NOMO-1 (cell line): ENCODE measurements at regions not wholly inside any gene's neighbourhood (a gene's known extent, or its start where the extent isn't known, plus 50 kb on each side); places are given as distances from the start of the nearest gene placed in this dataset.
A peak's percentile ranks its signal among the peaks of the same experiment; 100 is the strongest.

Experiments
- DNase-seq, 2 experiments: peaks; one replicate each; lab custom pipeline; 2025; ENCODE audit not compliant: unreplicated experiment in 2 of 2; lab: John Stamatoyannopoulos, UW

DNA sequence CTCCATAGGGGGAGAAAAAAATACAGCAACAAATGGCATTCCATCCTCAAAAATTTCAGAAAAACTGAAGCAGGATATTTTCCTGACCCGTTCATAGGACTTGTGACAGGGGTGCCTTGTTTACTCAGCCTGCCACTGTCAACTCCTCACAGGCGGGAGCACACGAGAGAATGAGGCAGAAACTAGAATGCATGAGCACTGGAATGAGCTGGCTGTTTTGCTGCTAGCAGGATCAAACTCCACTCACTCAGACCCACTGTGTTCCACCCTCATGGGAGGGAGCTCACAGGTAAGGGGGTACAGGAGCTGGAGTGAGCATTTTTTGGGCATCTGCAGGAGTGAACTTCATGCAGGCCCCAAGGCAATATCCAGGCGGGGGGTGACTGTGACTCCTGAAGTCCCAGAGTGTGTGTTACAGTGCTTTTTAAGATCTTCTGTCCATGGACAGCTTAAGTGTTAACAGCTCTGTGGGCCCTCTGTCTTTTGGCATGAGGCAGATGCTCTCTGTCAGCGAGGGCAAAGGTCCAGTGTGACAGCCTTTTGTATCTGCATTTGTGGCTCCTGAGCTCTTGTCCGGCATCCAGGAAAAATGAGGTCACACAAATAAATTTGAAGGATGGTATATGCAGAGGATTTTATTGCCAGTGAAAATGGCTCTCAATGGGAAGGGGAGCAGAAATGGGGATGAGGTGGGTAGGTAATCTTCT lies 905.7 kb upstream of the TENM4 start:
- no peak for DNase-seq

DNA sequence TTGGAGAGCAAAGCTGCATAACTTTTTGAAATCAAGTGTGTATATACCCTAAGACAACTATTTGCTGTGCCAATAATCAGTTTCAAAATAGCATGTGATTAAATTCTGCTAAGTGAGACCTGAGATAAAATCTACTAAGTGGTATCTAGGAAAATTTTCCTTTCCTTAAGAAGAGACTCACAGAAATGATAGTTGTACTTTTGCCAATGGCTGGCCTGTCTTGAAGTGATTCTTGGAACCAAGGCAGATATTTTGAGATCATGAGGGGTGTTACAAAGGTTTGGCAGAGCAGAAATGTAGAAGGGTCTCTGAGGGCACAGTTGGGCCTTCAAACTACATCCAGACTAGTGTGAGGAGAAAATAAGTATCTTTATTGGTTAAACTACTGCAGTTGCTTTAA lies 902.6 kb upstream of the TENM4 start:
- no peak for DNase-seq

DNA sequence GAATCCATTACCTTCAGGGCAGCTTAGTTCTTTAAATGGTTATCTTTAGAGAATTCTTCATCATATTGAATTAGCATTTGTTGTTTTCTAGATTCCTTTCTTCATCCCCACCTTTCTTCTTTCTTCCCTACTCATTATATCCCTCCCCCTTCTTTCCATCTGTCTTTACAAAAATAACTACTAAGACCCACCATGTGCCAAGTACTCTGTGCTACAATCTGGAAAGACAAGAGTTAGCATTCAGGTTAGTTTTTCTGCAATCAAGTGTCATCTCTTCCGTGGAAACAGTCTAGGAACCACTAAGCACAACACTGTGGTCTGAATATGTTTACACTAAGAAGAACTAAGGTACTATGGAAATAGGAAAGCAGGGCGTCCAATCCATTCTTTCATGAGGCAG lies 897.4 kb upstream of the TENM4 start:
- DNase-seq: no peak

DNA sequence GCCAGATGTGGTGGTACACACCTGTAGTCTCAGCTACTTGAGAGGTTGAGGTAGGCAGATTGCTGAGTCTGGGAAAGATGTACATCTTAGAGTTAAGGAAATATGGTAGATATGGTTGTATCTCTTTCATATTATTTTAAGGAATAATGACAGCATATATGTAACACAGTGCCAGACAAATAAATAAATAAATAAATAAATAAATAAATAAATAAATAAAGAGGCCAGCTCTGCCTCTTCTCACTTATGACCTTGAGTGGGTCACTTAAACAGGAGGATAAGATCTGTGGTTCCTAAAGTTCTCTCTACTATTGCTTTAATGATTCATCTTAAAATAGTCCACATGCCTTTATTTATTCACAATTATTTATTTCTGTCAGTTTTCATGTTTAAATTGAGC lies 890.9 kb upstream of the TENM4 start:
- no peak for DNase-seq

DNA sequence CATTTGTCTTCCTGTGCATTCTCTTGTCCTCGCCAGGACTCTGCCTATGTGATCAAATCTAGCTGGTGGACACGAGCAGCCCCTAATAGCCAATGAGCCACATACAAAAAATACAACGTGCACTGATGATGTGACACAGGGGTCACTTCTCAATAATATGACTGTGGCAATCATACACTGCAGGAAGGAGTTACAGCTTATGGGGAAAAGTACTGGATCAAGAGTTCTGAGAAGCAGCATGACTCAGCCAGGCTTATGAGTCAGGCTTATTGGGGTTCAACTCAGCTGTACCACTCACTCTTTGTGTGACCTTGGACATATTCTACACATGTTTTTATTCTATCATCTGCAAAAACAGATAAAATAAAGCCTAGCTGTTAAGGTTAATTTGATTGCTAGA lies 889.4 kb upstream of the TENM4 start:
- no peak for DNase-seq

DNA sequence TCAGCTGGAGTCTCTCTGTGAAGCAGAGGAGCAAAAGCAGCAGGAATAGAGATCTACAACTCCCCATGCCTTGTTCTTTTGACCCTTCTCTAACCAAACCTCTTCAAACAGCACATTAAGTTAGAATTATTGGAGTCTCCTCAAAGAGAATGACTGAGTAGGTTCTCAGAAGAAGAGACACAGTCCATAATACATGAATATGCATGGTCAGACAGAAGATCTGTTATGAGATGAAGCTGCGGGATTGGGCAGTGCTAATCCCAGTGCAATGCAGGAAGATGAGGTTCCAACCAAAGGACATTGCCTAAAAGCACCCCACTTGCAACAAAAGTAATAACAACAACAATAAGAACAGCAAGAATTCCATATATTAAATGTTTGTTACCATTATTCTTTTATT lies 887.9 kb upstream of the TENM4 start:
- no peak for DNase-seq

DNA sequence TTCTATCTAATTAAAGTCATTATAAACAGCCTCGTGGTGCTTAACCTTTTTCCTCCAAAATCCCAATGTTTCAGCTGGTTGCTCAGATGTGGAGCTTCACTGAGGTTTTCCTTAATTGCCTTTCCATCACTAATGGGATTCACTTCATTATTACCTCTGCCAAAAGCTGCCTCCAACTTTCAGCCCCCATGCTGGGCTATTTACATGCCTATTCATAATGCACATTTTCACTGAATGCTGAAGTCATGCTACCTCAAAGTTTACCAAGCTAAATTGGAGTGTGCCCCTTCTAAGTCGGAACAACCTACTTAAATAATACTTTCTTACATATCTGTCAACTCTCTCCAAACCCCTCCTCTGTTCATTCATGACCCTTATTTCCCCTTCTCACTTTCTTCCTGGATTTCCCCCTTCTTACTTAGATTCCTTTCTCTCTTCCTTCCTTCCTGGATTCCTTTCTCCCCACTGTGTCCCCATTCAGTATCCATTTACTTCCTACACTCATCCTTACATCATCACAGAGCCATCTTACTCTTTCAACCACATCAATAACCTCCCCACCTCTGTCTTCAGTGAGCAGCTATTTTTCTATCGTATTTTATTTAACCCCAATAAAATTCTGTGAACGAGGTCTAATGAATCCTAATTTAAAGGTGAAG lies 887.3 kb upstream of the TENM4 start:
- no peak for DNase-seq

DNA sequence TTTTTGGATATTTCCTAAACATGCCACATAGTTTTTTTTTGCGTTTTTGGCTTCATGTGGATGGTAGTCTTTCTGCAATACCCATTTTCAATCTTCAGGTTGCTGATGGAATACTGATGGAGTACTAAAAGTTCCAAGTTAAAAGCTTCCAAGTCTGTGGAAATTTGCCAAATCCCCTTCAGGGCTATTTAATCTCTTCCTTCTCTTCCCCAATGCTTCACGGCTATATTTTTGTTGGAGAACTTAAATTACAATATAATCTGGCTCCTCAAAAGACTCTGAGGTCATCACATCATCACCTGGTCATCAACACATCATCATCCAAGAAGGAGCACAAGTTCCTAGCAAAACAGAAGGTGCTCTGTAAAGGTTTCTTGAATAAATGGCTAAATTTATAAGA lies 881.0 kb upstream of the TENM4 start:
- no peak for DNase-seq

DNA sequence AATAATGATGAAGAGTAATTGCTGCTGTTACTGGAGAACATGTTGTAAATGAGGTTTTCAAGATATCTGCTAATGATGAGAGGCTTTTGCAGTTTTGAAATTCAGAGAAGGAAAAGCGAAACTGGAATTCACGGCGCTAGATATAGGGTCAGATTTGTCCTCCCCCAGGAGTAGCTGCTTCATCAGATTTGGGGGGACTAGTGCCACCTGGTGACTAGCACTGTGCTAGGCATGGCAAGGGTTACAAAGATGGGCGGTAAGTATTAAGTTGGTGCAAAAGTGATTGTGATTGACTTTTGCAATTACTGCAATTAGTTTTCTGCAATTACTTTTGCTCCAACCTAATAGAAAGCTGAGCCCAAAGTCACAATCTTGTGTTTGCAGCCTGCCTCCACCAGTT lies 879.9 kb upstream of the TENM4 start:
- DNase-seq: peak; percentile 29 to 31

DNA sequence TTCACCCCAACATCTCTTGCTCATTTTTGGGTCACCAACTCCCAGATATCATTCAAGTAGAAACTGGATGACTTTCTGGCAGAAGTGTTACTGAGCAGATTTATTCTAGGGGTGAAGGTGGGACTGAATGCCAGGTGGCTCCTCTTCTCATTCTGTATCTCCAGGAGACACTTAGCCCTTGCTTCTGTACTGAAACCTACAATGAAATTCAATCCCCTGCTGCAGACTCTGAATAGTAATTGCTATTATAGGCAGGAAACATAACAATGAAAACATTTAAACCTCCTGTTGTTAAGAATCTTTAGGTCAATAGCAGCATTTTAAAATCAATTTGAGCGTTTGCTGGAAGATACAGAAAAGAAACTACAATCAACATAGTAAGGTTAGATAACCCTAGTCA lies 879.4 kb upstream of the TENM4 start:
- no peak for DNase-seq

DNA sequence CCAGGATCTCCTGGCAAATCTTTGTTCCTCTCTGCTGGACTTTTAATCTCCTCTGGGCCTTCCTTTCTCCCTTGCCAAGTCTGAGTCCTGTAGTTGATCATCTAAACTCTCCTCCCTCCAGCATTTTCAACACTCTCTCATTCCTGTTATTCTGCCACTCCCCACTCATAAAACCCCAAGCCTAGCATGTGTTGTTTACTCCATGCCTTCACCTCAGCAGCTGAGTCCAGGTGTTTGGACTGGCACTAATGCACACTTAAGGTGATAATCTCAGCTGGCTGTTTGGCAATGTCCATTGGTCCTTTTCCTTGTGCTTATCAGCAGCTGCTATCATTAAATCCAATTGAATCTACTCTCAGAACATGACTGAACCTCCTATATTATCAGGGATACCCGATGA lies 876.8 kb upstream of the TENM4 start:
- DNase-seq: no peak

DNA sequence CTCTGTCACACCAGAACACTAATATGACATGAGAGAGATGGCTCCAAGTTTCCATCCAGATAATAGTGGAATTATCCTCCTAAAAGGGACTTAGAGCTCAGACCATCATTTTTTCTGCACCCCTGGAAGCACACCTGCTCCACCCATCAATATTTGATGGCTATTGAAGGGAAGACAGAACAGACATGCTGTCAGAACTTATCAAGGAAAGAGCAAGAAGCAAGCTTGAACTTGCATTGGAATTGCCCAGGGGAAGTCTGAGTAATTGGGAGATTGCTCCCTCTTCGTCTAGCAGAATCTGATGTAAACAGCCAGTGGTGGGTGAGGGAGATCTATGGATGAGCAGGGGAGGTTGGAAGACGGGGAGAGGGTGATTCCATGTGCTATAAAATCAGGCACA lies 874.4 kb upstream of the TENM4 start:
- no peak for DNase-seq

DNA sequence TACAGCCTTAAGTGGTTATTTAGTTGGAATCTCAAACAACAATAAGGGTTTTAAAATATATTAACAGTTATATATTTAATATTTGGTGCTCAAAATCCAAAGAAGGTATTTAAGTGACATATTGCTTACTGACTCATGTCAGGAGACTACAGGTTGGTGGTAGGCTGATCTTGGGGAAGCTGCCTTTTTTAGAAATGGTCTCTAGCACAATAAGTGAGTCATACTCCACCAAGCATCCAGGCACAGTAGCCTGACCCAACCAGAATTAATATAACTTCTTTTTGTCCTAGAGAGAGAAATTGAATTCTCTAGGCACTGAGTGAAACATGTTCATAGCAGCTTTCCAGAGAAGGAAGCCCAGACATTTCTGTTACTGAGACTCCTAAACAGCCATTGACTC lies 868.5 kb upstream of the TENM4 start:
- no peak for DNase-seq

DNA sequence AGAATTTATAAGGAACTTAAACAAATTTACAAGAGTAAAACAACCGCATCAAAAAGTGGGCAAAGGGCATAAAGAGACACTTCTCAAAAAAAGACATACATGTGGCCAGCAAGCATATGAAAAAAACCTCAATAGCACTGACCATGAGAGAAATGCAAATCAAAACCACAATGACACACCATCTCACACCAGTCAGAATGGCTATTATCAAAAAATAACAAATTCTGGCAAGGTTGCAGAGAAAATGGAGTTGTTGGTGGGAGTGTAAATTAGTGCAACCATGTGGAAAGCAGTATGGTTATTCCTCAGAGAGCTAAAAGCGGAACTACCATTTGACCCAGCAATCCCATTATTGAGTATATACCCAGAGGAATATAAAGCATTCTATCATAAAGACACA lies 866.8 kb upstream of the TENM4 start:
- DNase-seq: no peak

DNA sequence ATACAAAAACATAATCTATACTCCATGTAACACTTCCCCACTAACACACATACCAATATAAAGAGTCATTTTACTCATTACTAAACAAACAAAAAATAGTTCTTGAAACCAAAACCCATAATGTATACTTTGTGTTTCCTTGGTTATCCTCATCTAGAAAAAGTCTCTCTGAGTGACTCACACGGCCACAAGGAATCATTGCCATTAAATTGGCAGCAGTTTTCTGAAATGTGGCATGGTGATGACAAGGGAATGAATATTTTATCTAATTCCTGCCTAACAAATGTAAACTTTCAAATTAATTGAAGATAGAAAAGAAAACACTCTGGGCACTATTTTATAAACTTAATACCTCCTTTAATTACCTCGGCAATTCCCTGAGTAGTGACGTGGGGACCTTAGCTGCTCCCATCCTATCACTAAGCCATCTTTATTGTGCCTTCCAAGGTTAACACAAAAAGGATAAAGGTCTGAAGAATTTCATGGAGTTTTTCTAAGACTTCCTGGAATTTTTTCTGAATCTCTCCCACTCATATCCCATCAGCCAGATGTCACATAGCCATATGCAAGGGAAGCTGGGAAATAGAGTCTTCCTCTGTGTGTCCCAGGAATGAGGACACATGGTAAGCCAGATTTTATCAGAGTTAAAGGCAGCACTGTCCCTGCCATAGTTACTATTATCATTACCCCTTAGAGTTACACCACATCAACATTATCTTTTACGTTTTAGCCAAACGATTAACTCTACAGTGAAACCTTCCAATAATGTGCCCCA lies 857.2 kb upstream of the TENM4 start:
- DNase-seq: no peak

DNA sequence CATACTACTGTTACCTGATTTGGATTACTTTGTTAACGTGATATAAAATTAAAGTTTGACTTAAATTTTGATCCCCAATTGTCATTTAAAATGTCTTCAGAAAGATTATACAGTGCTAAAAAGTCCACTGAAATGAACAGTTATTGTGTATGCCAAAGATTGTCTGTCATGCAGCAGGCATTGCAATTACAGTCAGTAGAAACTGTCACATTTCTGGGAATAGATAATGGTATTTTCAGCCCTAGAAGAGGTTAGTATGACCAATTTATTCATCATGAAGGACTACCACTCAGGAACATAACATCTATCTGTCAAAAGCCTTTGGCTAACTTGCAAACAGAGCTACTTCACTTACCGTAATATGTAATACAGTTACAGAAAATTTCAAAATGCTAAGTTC lies 852.5 kb upstream of the TENM4 start:
- no peak for DNase-seq

DNA sequence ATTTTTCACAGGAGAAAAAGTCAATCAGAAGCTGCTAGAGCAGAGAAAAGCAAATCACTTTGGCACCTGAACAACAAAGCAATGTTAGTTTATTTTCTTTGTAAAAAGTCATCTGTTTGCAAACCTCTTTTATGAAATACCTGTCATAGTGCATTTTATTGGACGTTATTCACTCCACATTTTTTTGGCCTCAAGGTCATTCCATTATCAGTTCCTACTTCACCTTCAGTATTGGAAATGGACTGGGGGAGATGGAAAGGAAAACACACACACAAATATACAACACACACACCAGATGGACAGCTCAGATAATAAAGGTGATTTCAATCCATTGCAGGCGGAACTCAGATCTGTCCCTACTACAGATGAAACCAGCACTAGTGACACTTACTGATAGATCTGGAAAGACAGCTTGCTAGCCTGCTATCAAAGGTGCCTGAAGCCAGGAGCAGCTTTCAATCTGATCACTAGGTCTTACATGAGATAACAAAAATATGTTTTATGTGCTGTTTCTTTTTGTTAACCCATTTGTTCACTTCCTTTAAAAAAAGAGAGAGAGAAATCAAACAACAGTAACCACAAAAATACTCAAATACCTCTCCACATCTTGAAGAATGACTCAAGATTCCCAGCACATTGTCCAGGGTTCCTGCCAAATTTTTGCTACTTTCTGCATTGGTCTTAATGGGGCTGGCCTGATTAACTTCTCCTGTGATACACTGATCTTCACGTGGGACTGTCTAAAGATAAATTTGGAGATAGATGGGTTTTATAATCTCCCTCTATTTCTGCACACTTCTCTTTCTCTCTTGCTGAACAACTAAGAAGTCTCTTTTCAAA lies 844.3 kb upstream of the TENM4 start:
- no peak for DNase-seq

DNA sequence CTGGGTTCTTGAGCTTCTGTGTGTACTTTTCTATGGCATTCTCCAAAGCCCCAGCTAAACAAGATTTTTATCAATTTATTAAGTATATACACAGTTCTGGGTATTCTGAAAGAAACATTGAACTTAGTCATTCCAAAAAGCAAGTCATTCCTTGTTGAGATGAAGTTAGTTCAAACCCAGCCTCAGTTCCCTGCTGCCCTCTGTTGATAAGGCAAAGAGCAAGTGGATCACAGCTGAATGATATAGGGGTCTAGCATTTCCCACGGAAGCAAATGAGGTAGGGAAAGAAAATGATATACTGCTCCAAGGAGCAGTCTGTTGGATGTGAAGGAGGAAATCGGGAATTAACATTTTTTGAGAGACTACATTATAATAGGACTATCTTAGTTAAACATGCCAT lies 841.8 kb upstream of the TENM4 start:
- DNase-seq: no peak

DNA sequence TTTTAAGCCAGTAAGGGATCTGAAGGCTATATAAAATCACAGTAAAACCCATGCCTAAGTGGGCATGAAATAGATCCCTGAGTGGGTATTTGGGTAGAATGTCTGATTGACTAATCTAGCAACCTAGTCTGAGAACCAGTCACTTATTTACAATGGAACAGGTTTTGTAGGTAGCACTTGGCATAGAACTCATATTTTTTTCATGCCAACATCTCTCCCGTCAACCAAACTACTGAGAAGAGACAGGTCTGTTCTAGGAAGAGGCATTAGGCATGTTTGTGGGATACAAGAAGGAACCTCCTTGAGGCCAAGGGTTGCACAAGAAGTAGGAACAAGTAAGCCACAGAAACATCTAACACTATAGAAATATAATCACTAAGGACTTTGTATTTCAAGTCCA lies 840.4 kb upstream of the TENM4 start:
- DNase-seq: no peak

DNA sequence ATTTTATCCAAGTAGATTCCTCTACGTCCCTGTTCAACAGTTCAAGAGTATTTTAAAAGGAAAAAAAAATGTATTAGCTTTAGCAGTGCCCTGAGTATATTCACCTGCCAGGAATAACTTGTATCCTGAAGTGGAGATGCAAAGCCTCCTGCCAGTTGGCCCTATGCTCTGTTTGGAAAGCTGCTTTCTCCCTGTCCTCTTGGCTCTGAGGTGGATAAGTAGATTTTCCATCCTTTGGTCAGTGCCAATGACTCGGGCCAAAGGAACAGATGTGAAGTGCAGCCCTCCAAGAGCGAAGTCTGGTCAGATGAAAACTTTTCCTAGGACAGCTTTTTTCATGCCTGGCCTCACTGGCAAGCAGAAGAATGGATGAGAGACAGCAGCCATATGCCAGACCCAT lies 839.9 kb upstream of the TENM4 start:
- DNase-seq: no peak

DNA sequence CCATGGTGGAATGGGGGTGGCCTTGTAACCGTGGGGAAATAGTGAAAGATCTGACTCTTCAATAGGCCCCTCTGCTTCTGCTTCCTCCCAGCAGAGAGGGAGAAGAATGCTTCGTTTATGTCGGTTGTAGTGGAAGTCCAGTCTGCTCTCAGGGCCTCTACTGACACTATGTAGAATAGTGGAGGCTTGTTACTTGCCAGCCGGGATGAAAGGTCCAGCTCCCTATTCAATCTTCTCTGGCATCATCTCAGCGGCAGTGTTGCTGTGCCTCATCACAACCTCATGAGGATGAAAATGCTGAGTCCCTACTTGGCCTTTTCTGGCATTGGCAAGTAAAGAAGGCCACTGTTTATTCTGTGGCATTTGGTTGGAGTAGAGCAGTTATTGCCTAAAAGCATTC lies 820.9 kb upstream of the TENM4 start:
- no peak for DNase-seq
